Ascending aorta (tissue), 2 donors: ENCODE measurements at regions not wholly inside any gene's neighbourhood (a gene's known extent, or its start where the extent isn't known, plus 50 kb on each side); places are given as distances from the start of the nearest gene placed in this dataset.

Experiments used
- DNase-seq, 2 donors: peaks; one replicate each; pipeline ENCODE4 v3.0.0-alpha.2; 2019; ENCODE audit warnings: low spot score in 2 of 2
- H3K27ac ChIP-seq, 2 donors: fragments of 200-600 bp; sonication (generic); one replicate each; pipeline ENCODE4 v1.5.1; 2016 to 2017; ENCODE audit warnings: mild to moderate bottlenecking in 1 of 2
- H3K27me3 ChIP-seq: fragments of 200-600 bp; sonication (generic); one replicate; pipeline ENCODE4 v1.5.1; 2017
- H3K36me3 ChIP-seq, 2 donors: fragments of 200-600 bp; sonication (generic); one replicate each; pipeline ENCODE4 v1.5.1; 2016
- H3K4me1 ChIP-seq, 2 donors: fragments of 200-600 bp; sonication (generic); one replicate each; pipeline ENCODE4 v1.5.1; 2016 to 2017; ENCODE audit warnings: mild to moderate bottlenecking in 1 of 2
- H3K4me3 ChIP-seq, 2 donors: fragments of 200-600 bp; sonication (generic); one replicate each; pipeline ENCODE4 v1.5.1; 2016 to 2017; ENCODE audit warnings: mild to moderate bottlenecking in 1 of 2
- H3K9me3 ChIP-seq, 2 donors: fragments of 200-600 bp; sonication (generic); one replicate each; pipeline ENCODE4 v1.5.1; 2016
- intact Hi-C: fragments of 100-400 bp; cut with DNase I; formaldehyde crosslinking; loops from one replicate; pipeline ENCODE4 v1.15.1; 2023
- TF ChIP-seq, protein P1 (sequence below), 3 experiments: fragments of 200-600 bp in 2 of 3; fragments of 450-650 bp in 1 of 3; sonication (generic) in 2 of 3; IDR thresholded peaks; one replicate each; pipeline ENCODE4 v1.5.1; 2016 to 2019; ENCODE audit warnings: antibody characterized with exemption in 3 of 3, mild to moderate bottlenecking in 1 of 3, moderate library complexity in 1 of 3

DNA sequence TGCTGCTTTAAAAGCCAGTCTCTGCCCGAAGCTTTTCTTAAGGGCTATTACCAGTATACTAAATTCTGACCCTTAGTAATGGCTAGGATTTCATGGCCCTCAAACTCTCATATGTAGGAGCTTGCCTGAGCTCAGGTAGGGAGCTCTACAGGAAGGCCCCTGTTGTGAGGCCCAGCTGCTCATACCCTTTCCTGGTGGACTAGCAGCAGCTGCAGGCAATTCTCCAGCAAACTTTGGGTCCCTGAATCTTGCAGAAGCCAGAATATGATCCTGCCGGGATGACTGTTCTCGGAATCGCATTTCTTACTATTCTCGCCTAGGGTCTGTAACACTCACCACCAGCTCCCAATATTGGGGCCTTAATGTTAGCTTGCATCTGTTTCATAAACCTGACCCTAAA lies 106.4 kb upstream of the SERTAD2 start:
- no peak for DNase-seq
- Histone ChIP-seq H3K27me3 (no peaks in the 10 kb centered on the region), H3K4me1 (no peaks in the 10 kb centered on the region), H3K4me3 (no peak overlapping the region), H3K9me3 (no peaks in the 10 kb centered on the region), H3K36me3 (no peaks in the 10 kb centered on the region), H3K27ac (no peak overlapping the region)
- TF ChIP-seq, protein P1, sequence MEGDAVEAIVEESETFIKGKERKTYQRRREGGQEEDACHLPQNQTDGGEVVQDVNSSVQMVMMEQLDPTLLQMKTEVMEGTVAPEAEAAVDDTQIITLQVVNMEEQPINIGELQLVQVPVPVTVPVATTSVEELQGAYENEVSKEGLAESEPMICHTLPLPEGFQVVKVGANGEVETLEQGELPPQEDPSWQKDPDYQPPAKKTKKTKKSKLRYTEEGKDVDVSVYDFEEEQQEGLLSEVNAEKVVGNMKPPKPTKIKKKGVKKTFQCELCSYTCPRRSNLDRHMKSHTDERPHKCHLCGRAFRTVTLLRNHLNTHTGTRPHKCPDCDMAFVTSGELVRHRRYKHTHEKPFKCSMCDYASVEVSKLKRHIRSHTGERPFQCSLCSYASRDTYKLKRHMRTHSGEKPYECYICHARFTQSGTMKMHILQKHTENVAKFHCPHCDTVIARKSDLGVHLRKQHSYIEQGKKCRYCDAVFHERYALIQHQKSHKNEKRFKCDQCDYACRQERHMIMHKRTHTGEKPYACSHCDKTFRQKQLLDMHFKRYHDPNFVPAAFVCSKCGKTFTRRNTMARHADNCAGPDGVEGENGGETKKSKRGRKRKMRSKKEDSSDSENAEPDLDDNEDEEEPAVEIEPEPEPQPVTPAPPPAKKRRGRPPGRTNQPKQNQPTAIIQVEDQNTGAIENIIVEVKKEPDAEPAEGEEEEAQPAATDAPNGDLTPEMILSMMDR (IDR thresholded peaks at IDR 0.05), result no peak
- intact Hi-C loops, result no loop called here

DNA sequence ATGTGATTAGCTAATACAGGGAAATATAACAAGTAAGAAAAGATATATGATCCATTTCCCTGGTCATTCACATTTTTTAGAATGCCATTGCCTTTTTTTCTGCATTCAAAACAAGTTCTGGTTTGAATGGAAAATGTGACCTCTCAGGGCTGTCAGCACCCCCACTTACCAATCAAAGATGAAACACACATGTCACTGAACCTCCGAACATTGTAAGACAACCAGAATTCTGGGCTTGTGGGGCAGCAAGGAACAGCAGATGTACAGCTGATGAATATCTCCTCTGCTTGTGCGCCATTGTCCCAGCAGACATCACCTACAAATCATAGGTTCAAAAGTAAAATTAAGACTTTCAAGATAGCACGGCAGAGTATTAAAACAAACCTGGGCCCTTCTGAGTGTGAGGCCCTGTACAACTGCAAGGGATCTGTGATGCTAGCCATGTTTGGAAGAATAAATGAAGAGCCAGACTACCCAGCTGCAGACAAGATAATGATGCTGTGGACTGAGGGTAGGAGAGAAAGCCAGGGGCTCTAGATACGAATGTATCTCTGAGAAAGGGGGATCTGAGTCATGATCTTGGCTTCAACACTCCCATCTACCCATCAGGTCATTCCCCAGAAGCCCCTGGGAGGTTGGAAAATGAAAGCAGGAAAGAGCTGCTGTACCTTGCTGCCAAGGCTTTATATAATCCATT lies 108.7 kb upstream of the SERTAD2 start:
- TF ChIP-seq, protein P1 (IDR thresholded peaks at IDR 0.05), result no peak
- DNase-seq, result no peak
- H3K4me1 ChIP-seq, result peaks cover 0 to 2% of the 10 kb centered on the region in 2 donors
- no peak overlapping the region for H3K4me3 ChIP-seq
- no peak overlapping the region for H3K27ac ChIP-seq
- no peaks in the 10 kb centered on the region for H3K36me3 ChIP-seq
- intact Hi-C loops, result no loop called here
- H3K27me3 ChIP-seq, result no peaks in the 10 kb centered on the region
- H3K9me3 ChIP-seq, result no peaks in the 10 kb centered on the region

DNA sequence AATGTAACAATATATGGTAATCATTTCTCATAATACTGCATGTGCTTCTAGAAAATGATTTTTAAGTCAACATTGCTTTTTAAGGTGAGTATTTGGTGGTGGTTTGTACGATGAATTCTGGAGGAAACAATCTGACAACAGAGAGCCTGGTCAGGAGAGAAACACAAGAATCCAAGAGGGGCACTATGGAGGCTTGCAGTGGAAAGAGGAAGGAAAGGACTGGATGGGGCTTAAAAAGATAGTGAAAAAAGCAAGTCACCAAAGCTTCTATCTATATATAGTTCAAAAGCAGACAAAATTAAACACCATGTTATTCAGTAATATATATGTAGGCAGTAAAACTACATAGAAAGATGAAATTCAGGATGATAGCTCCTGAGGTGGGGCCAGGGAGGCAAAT lies 109.4 kb upstream of the SERTAD2 start:
- H3K4me3 ChIP-seq, result no peak overlapping the region
- TF ChIP-seq, protein P1 (IDR thresholded peaks at IDR 0.05), result no peak
- H3K9me3 ChIP-seq, result no peaks in the 10 kb centered on the region
- no peak for DNase-seq
- no peak overlapping the region for H3K27ac ChIP-seq
- no peaks in the 10 kb centered on the region for H3K27me3 ChIP-seq
- intact Hi-C loops, result no loop called here
- peaks cover 0 to 2% of the 10 kb centered on the region in 2 donors for H3K4me1 ChIP-seq
- H3K36me3 ChIP-seq, result no peaks in the 10 kb centered on the region

DNA sequence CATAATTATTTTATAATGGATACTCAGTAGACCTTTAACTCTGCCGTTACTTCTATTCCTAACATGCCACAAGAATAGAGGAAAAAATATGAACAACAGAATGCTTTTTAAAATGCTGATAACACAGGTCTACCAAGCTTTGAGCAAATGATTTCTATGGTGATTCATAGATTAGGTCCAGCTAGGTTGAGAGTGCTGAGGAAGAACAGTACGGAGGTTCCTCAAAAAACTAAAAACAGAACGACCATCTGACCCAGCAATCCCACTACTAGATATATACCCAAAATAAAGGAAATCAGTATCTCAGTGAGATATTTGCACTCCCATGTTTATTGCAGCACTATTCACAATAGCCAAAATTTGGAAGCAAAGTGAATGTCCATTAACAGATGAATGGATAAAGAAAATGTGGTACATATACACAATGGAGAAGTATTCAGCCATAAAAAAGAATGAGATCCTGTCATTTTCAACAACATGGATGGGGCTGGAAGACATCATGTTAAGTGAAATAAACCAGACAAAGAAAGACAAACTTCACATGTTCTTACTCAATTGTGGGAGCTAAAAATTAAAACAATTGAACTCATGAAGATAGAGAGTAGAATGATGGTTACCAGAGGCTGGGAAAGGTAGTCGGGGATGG lies 111.6 kb upstream of the SERTAD2 start:
- no peak for DNase-seq
- no peak overlapping the region for H3K4me3 ChIP-seq
- H3K27me3 ChIP-seq, result no peaks in the 10 kb centered on the region
- peaks cover 0 to 2% of the 10 kb centered on the region in 2 donors for H3K4me1 ChIP-seq
- no peaks in the 10 kb centered on the region for H3K36me3 ChIP-seq
- TF ChIP-seq, protein P1 (IDR thresholded peaks at IDR 0.05), result no peak
- H3K9me3 ChIP-seq, result no peaks in the 10 kb centered on the region
- intact Hi-C loops, result loop anchor here (5.0 kb wide), 1 partner anchor 173 kb away; no protein-coding TSS in a partner anchor
- no peak overlapping the region for H3K27ac ChIP-seq

DNA sequence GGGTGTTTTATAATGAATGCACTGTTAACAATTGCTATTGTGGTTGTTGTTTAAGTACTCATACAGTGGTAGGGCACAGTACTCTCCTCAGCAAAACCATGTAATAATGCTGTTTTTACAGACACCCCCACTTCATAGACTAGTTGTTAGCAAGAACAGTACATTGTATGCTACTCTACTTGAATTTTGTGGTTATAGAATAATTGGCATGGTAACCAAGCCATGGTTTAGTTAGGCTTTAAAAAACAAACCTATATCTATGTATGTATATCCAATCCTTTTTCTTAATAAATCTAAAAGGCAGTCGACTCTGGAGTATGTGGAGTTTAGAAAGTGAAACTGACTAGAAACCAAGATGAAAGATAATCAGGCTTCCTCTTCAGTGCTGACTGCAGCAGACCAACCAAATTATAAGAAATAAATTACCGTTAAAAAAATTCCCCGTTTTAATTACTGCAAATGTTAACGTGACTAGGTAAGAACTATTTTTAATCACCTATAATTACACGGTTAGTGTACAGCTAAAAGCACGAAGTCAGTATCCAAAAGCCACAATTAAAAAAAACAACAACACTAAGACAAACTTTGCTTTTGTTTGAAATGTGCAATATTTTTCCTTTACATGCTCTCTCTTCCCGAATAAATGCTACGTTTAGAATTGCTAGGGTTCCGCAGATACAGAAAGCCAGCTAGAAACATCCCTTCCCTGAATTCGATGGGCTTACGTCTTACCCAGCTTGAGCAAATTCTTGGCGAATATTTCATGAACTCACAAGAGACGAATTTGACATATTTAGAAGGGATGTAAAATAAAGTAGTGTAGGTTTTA lies 113.3 kb upstream of the SERTAD2 start:
- H3K36me3 ChIP-seq, result no peaks in the 10 kb centered on the region
- H3K4me3 ChIP-seq, result peak overlapping the region; percentile 72 to 79
- intact Hi-C loops, result loop anchor here (1.0 to 5.0 kb wide), 3 partner anchors 16 to 175 kb away; no protein-coding TSS in a partner anchor
- H3K9me3 ChIP-seq, result no peaks in the 10 kb centered on the region
- peak overlapping the region; percentile 97 for H3K27ac ChIP-seq
- TF ChIP-seq, protein P1 (IDR thresholded peaks at IDR 0.05), result no peak
- H3K4me1 ChIP-seq, result peaks cover 0 to 2% of the 10 kb centered on the region in 2 donors
- H3K27me3 ChIP-seq, result no peaks in the 10 kb centered on the region
- no peak for DNase-seq
